Esophagus squamous epithelium (tissue), 4 donors: ENCODE measurements at regions not wholly inside any gene's neighbourhood (a gene's known extent, or its start where the extent isn't known, plus 50 kb on each side); places are given as distances from the start of the nearest gene placed in this dataset.

ENCODE experiments used
- CTCF ChIP-seq, 6 experiments: fragments of 450-650 bp in 4 of 6; fragments of 200-600 bp in 2 of 6; sonication (generic) in 2 of 6; IDR thresholded peaks; one replicate each; pipeline ENCODE4 v1.5.1; 2016 to 2019; ENCODE audit warnings: antibody characterized with exemption in 6 of 6, mild to moderate bottlenecking in 4 of 6, moderate library complexity in 4 of 6
- POLR2A ChIP-seq, 4 donors: fragments of 450-650 bp; IDR thresholded peaks; one replicate each; pipeline ENCODE4 v1.6.1; 2017; ENCODE audit warnings: antibody characterized with exemption in 4 of 4, mild to moderate bottlenecking in 4 of 4, moderate library complexity in 3 of 4

GRCh38 chr21:35594905-35595304 is 465.4 kb downstream of the SETD4 start:
- TF ChIP-seq POLR2A (IDR thresholded peaks at IDR 0.05) = no peak
- TF ChIP-seq CTCF (IDR thresholded peaks at IDR 0.05) = no peak
